ENCODE measurements at regions not wholly inside any gene's neighbourhood (a gene's known extent, or its start where the extent isn't known, plus 50 kb on each side); places are given as distances from the start of the nearest gene placed in this dataset.

DNA sequence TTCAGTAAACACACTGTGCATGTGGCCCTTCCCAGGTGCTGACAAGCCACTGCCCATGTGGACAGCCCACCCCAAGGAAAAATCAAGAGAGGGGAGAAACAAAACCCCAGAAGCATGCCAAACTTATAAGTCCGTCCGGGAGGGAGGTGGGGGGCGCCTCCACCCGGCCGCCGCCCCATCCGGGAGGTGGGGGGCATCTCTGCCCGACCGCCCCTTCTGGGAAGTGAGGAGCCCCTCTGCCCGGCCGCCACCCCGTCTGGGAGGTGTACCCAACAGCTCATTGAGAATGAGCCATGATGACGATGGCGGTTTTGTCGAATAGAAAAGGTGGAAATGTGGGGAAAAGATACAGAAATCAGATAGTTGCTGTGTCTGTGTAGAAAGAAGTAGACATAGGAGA, 53.8 kb upstream of the C2CD4B start:
- Mint-ChIP-seq H3K27me3 (ENCODE audit: insufficient read depth, unreplicated experiment) (peaks cover 11% of the 10 kb centered on the region), H3K36me3 (ENCODE audit: insufficient read depth, unreplicated experiment) (no peaks in the 10 kb centered on the region), H3K4me1 (ENCODE audit: insufficient read depth, unreplicated experiment) (no peaks in the 10 kb centered on the region), H3K27ac (ENCODE audit: low read depth, unreplicated experiment) (no peak overlapping the region), H3K9me3 (ENCODE audit: unreplicated experiment) (peaks cover 12% of the 10 kb centered on the region), H3K4me3 (ENCODE audit: unreplicated experiment) (no peak overlapping the region)
- ChIA-PET POLR2A (no interaction called here), CTCF (no interaction called here)
- DNase-seq (ENCODE audit: unreplicated experiment) = no peak
- no TSS peak for BruUV-seq (replicated peaks)
- TF ChIP-seq, protein P1, sequence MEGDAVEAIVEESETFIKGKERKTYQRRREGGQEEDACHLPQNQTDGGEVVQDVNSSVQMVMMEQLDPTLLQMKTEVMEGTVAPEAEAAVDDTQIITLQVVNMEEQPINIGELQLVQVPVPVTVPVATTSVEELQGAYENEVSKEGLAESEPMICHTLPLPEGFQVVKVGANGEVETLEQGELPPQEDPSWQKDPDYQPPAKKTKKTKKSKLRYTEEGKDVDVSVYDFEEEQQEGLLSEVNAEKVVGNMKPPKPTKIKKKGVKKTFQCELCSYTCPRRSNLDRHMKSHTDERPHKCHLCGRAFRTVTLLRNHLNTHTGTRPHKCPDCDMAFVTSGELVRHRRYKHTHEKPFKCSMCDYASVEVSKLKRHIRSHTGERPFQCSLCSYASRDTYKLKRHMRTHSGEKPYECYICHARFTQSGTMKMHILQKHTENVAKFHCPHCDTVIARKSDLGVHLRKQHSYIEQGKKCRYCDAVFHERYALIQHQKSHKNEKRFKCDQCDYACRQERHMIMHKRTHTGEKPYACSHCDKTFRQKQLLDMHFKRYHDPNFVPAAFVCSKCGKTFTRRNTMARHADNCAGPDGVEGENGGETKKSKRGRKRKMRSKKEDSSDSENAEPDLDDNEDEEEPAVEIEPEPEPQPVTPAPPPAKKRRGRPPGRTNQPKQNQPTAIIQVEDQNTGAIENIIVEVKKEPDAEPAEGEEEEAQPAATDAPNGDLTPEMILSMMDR (IDR thresholded peaks at IDR 0.05; ENCODE audit: unreplicated experiment) = no peak
- intact Hi-C loops (cut with micrococcal nuclease) = no loop called here

DNA sequence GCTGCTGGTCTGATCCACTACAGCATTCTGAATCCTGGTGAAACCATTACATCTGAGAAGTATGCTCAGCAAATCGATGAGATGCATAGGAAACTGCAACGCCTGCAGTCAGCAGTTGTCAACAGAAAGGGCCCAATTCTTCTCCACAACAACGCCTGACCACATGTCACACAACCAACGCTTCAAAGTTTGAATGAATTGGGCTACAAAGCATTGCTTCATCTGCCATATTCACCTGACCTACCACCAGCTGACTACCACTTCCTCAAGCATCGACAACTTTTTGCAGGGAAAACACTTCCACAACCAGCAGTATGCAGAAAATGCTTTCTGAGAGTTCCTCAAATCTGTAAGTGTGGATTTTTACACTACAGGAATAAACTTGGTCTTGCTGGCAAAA, 54.7 kb upstream of the C2CD4B start:
- Mint-ChIP-seq H3K9me3 (ENCODE audit: unreplicated experiment) (peaks cover 12% of the 10 kb centered on the region), H3K27me3 (ENCODE audit: insufficient read depth, unreplicated experiment) (peaks cover 11% of the 10 kb centered on the region), H3K36me3 (ENCODE audit: insufficient read depth, unreplicated experiment) (no peaks in the 10 kb centered on the region), H3K4me3 (ENCODE audit: unreplicated experiment) (no peak overlapping the region), H3K27ac (ENCODE audit: low read depth, unreplicated experiment) (no peak overlapping the region), H3K4me1 (ENCODE audit: insufficient read depth, unreplicated experiment) (no peaks in the 10 kb centered on the region)
- no TSS peak for BruUV-seq (replicated peaks)
- TF ChIP-seq, protein P1 (IDR thresholded peaks at IDR 0.05; ENCODE audit: unreplicated experiment) = no peak
- ChIA-PET POLR2A (interaction anchor here (0.7 kb wide), 1 partner anchor 8 kb away, joined by 3 read pairs; no protein-coding TSS in a partner anchor), CTCF (no interaction called here)
- intact Hi-C loops (cut with micrococcal nuclease) = no loop called here
- no peak for DNase-seq (ENCODE audit: unreplicated experiment)

DNA sequence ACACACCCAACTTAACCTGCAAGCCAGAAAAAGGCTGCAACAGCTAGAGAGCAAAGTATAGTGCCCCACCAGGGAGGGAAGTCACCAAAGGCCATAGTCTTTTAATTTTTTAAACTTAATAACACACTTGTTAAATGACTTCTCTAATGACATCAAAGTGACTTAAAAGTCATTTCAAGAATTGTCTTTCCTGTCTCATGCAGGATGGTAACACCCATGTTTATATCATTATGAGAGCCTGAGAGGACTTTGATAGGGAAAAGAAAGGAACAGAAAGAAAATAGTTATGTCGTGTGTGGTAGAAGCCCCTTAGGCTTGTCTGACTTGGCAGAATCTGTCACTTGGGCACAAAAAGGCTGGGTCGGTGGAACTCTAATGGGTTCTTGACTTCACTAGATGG, 57.9 kb upstream of the C2CD4B start:
- H3K4me3 Mint-ChIP-seq (ENCODE audit: unreplicated experiment) = no peak overlapping the region
- no peaks in the 10 kb centered on the region for H3K4me1 Mint-ChIP-seq (ENCODE audit: insufficient read depth, unreplicated experiment)
- no peak overlapping the region for H3K27ac Mint-ChIP-seq (ENCODE audit: low read depth, unreplicated experiment)
- intact Hi-C loops (cut with micrococcal nuclease) = no loop called here
- TF ChIP-seq, protein P1 (IDR thresholded peaks at IDR 0.05; ENCODE audit: unreplicated experiment) = no peak
- peaks cover 11% of the 10 kb centered on the region for H3K27me3 Mint-ChIP-seq (ENCODE audit: insufficient read depth, unreplicated experiment)
- no TSS peak for BruUV-seq (replicated peaks)
- no peaks in the 10 kb centered on the region for H3K36me3 Mint-ChIP-seq (ENCODE audit: insufficient read depth, unreplicated experiment)
- ChIA-PET CTCF (no interaction called here), POLR2A (no interaction called here)
- DNase-seq (ENCODE audit: unreplicated experiment) = no peak
- H3K9me3 Mint-ChIP-seq (ENCODE audit: unreplicated experiment) = no peaks in the 10 kb centered on the region

DNA sequence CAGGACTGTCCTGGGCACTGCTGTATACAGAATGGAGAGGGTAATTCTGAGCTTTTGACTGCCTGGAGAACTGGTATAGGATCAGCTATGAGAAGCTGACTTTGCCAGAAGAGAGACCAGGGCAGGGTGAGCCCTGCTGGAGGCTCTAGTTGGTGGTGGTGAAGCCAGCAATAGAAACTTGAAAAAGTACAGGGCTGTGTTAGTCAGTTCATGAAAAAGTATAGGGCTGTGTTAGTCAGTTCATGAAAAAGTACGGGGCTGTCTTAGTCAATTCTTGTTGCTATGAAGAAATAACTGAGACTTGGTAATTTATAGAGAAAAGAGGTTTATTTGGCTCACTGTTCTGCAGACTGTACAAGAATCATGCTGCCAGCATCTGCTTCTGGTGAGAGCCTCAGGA, 63.5 kb upstream of the C2CD4B start:
- BruUV-seq (replicated peaks) = no TSS peak
- CTCF ChIA-PET = interaction anchor here (0.6 to 0.7 kb wide), 2 partner anchors 106 to 1079 kb away, joined by 3 to 4 read pairs; no protein-coding TSS in a partner anchor
- no peaks in the 10 kb centered on the region for H3K36me3 Mint-ChIP-seq (ENCODE audit: insufficient read depth, unreplicated experiment)
- H3K4me1 Mint-ChIP-seq (ENCODE audit: insufficient read depth, unreplicated experiment) = no peaks in the 10 kb centered on the region
- DNase-seq (ENCODE audit: unreplicated experiment) = no peak
- H3K4me3 Mint-ChIP-seq (ENCODE audit: unreplicated experiment) = no peak overlapping the region
- H3K9me3 Mint-ChIP-seq (ENCODE audit: unreplicated experiment) = no peaks in the 10 kb centered on the region
- intact Hi-C loops (cut with micrococcal nuclease) = no loop called here
- no peaks in the 10 kb centered on the region for H3K27me3 Mint-ChIP-seq (ENCODE audit: insufficient read depth, unreplicated experiment)
- POLR2A ChIA-PET = interaction anchor here (0.7 to 0.9 kb wide), 2 partner anchors 12 to 27 kb away, joined by 3 to 5 read pairs; no protein-coding TSS in a partner anchor
- no peak overlapping the region for H3K27ac Mint-ChIP-seq (ENCODE audit: low read depth, unreplicated experiment)
- TF ChIP-seq, protein P1 (IDR thresholded peaks at IDR 0.05; ENCODE audit: unreplicated experiment) = no peak
